Lower lobe of right lung (tissue), 2 donors: ENCODE measurements at regions not wholly inside any gene's neighbourhood (a gene's known extent, or its start where the extent isn't known, plus 50 kb on each side); places are given as distances from the start of the nearest gene placed in this dataset.

Source experiments
- ATAC-seq, 2 donors: fragments of 200-7000 bp; cut with Tn5 transposase; one replicate each; pipeline ENCODE4 v1.9.1; 2020 to 2022; ENCODE audit warnings: mild to moderate bottlenecking in 2 of 2, moderate library complexity in 2 of 2
- DNase-seq: peaks from one replicate; pipeline ENCODE4 v3.0.0-alpha.2; 2020
- H3K27ac ChIP-seq: fragments of 200-600 bp; one replicate; pipeline ENCODE4 v1.8.0; 2022
- H3K27me3 ChIP-seq: fragments of 200-600 bp; one replicate; pipeline ENCODE4 v1.8.0; 2022; ENCODE audit warnings: low read depth
- H3K36me3 ChIP-seq: fragments of 200-600 bp; one replicate; pipeline ENCODE4 v1.8.0; 2022; ENCODE audit warnings: mild to moderate bottlenecking
- H3K4me1 ChIP-seq: fragments of 200-600 bp; one replicate; pipeline ENCODE4 v1.8.0; 2022
- H3K4me3 ChIP-seq: fragments of 200-600 bp; one replicate; pipeline ENCODE4 v1.8.0; 2022; ENCODE audit warnings: mild to moderate bottlenecking
- H3K9me3 ChIP-seq: fragments of 200-600 bp; one replicate; pipeline ENCODE4 v1.8.0; 2022
- intact Hi-C: fragments of 100-400 bp; cut with DNase I; formaldehyde crosslinking; loops from one replicate; pipeline ENCODE4 v1.11.0; 2022
- TF ChIP-seq, protein P1 (sequence below): fragments of 200-600 bp; IDR thresholded peaks from one replicate; pipeline ENCODE4 v1.8.0; 2022; ENCODE audit warnings: antibody characterized with exemption, mild to moderate bottlenecking
- donor health status: DM: no; HTN: yes; CAD: no; lungs with severe emphysema.

DNA sequence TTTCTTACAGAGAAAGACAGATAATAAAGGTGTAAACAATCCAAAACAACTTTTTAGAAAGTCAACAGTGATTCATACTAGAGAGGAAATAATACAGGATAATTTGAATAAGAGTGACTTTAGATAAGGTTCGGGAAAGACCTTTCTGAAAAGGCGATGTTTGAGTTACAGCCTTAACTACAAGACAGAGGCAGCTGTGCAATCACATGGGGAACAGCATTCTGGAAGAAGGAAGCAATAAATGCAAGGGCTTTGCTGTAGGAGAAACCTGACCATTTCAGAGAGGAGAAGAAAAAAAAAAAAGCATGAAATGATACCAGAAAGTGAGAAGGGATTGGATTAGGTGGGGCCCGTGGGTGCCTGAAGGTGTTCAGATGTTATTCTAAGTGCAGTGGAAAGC lies 200.6 kb upstream of the ATP11B start:
- Histone ChIP-seq H3K36me3 (no peaks in the 10 kb centered on the region), H3K9me3 (no peaks in the 10 kb centered on the region), H3K4me3 (no peak overlapping the region), H3K27ac (no peak overlapping the region), H3K27me3 (no peaks in the 10 kb centered on the region), H3K4me1 (no peaks in the 10 kb centered on the region)
- DNase-seq (no peak), ATAC-seq (no peak)
- intact Hi-C loops = no loop called here
- TF ChIP-seq, protein P1, sequence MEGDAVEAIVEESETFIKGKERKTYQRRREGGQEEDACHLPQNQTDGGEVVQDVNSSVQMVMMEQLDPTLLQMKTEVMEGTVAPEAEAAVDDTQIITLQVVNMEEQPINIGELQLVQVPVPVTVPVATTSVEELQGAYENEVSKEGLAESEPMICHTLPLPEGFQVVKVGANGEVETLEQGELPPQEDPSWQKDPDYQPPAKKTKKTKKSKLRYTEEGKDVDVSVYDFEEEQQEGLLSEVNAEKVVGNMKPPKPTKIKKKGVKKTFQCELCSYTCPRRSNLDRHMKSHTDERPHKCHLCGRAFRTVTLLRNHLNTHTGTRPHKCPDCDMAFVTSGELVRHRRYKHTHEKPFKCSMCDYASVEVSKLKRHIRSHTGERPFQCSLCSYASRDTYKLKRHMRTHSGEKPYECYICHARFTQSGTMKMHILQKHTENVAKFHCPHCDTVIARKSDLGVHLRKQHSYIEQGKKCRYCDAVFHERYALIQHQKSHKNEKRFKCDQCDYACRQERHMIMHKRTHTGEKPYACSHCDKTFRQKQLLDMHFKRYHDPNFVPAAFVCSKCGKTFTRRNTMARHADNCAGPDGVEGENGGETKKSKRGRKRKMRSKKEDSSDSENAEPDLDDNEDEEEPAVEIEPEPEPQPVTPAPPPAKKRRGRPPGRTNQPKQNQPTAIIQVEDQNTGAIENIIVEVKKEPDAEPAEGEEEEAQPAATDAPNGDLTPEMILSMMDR = no peak

DNA sequence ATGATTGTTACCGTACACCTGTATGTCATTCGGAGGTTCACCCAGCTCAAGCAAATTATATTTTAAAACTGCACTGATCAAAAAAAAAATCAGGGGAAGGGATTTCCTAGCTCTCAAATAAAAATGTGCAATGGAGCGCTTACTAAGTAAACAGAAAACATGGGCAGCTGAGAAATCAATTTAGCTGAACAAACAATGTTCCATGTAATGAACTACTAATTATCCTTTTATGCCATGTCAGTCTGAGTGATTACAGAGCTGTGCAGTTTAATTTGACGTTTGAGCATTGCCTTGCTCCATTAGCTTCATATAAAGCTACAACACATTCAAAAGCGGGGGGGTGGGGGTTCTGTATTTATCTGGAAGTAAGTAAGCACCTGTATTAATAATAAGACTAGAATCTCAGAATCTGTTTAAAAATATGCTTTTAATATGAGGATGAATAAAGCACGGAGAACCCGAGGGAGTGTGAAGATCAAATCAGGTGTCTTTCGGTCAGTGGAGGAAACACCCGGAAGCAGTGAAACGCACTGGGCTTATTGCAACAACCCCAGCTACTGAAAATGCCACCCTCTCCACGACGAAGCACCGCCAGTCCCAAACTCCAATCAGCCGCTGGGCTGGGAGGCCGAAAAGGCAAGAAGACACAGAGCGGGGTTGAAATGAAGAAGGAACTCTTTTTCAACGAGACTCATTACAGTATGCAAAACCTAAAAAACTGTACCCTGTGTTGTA lies 196.5 kb upstream of the ATP11B start:
- DNase-seq (no peak), ATAC-seq (no peak)
- Histone ChIP-seq H3K4me3 (no peak overlapping the region), H3K36me3 (no peaks in the 10 kb centered on the region), H3K9me3 (no peaks in the 10 kb centered on the region), H3K4me1 (no peaks in the 10 kb centered on the region), H3K27ac (no peak overlapping the region), H3K27me3 (no peaks in the 10 kb centered on the region)
- TF ChIP-seq, protein P1 = no peak
- intact Hi-C loops = no loop called here

DNA sequence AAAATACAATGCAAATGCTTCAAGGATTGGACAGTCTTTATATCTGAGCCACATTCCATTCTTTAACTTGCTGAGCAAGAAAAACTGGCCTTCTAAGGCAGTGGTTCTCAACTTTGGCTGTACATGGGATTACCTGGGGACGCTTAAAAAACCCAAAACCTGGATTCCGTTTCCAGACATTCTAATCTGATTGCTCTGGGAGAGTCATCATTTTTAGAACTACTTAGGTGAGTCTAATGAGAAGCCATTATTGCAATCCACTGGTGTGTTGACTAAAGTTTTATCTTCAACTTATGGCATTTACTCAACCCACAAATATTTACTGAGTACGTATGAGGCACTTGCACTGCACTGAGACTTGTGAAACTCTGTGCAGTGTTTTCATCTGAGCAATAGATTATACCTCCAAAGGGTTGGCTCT lies 195.7 kb upstream of the ATP11B start:
- intact Hi-C loops = no loop called here
- Histone ChIP-seq H3K9me3 (no peaks in the 10 kb centered on the region), H3K27me3 (no peaks in the 10 kb centered on the region), H3K36me3 (no peaks in the 10 kb centered on the region), H3K4me3 (no peak overlapping the region), H3K27ac (no peak overlapping the region), H3K4me1 (no peaks in the 10 kb centered on the region)
- TF ChIP-seq, protein P1 = no peak
- peak; percentile 55 to 80 for ATAC-seq
- DNase-seq = no peak

DNA sequence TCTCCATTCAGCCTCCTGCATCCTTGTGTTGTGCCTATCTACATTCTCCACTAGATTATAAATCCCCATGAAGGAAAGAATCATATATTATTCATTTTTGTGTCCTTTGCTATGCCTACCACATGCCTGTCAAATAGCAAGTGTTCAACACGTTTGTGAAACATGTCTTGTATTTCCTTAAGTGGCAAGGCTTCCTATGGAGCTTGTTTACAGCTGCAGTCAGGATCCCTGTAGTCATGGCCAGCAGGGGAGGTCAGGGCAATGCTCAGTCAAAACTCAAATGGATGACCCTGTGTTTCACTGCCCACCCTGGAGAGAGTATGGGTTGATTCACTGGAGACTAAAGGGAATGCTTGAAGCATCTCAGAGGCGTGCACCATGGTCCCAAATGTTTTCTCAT lies 191.7 kb upstream of the ATP11B start:
- H3K27ac ChIP-seq = no peak overlapping the region
- no peak for ATAC-seq
- no peak overlapping the region for H3K4me3 ChIP-seq
- H3K27me3 ChIP-seq = no peaks in the 10 kb centered on the region
- intact Hi-C loops = no loop called here
- H3K9me3 ChIP-seq = no peaks in the 10 kb centered on the region
- TF ChIP-seq, protein P1 = no peak
- no peaks in the 10 kb centered on the region for H3K36me3 ChIP-seq
- DNase-seq = no peak
- H3K4me1 ChIP-seq = no peaks in the 10 kb centered on the region

DNA sequence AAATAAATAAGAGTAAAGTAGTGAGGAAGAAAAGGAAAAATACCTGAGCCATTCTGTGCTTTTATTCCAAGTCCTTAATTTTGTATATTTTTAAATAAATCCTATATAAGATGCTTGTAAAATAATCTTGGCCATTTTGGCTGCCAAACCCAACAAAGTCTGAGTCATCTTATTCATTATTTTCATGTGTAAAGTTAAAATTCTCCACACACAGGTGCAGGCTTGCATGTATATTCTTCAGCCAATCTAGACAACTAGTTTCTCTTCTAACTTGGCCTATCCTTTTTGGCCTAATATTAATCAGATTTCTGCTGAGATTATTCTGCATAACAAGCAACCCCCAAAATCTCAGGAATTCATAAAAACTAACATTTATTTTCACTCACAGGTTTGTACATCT lies 189.8 kb upstream of the ATP11B start:
- H3K4me3 ChIP-seq = no peak overlapping the region
- no peaks in the 10 kb centered on the region for H3K4me1 ChIP-seq
- H3K9me3 ChIP-seq = no peaks in the 10 kb centered on the region
- TF ChIP-seq, protein P1 = no peak
- no peaks in the 10 kb centered on the region for H3K36me3 ChIP-seq
- intact Hi-C loops = no loop called here
- no peak overlapping the region for H3K27ac ChIP-seq
- no peak for ATAC-seq
- H3K27me3 ChIP-seq = no peaks in the 10 kb centered on the region
- no peak for DNase-seq
